CD8-positive, alpha-beta memory T cell (primary cell): ENCODE measurements at regions not wholly inside any gene's neighbourhood (a gene's known extent, or its start where the extent isn't known, plus 50 kb on each side); places are given as distances from the start of the nearest gene placed in this dataset.

Experiments
- CTCF ChIA-PET: fragments of 350-600 bp; sonication (Branson Sonifier 250); formaldehyde crosslinking; loops from one replicate; lab custom pipeline; 2021; ENCODE audit warnings: antibody characterized with exemption; lab: Charles Lee
- POLR2A ChIA-PET: fragments of 350-600 bp; sonication (Branson Sonifier 250); formaldehyde crosslinking; loops from one replicate; lab custom pipeline; 2021; ENCODE audit warnings: antibody characterized with exemption; lab: Charles Lee
- DNase-seq, 5 donors: peaks; one replicate each; pipeline versions ENCODE4 v3.0.0 to v3.0.0-alpha.2; 2020 to 2022; ENCODE audit warnings: mixed read lengths in 1 of 5
- H3K27ac ChIP-seq: one replicate; pipeline ENCODE4 v1.7.0; 2013; ENCODE audit warnings: low read depth, mild to moderate bottlenecking, low read length, moderate library complexity
- H3K27me3 ChIP-seq: 2 replicates; pipeline ENCODE4 v1.7.0; 2013; ENCODE audit warnings: low read length, mild to moderate bottlenecking; ENCODE audit not compliant: insufficient read depth, poor library complexity, severe bottlenecking
- H3K36me3 ChIP-seq: 2 replicates; pipeline ENCODE4 v1.7.0; 2013; ENCODE audit warnings: mild to moderate bottlenecking, low read length, moderate library complexity; ENCODE audit not compliant: insufficient read depth
- H3K4me1 ChIP-seq: 2 replicates; pipeline ENCODE4 v1.7.0; 2013; ENCODE audit warnings: mild to moderate bottlenecking, low read length, moderate library complexity; ENCODE audit not compliant: insufficient read depth
- H3K4me3 ChIP-seq: 2 replicates; pipeline ENCODE4 v1.7.0; 2013; ENCODE audit warnings: mild to moderate bottlenecking, low read length
- H3K9me3 ChIP-seq: 2 replicates; pipeline ENCODE4 v1.7.0; 2013; ENCODE audit warnings: mild to moderate bottlenecking, low read length
- H3K27ac Mint-ChIP-seq, 8 donors: one replicate each; pipeline ENCODE4 v1.8.0; 2020 to 2021; ENCODE audit warnings: mixed read lengths in 8 of 8, mild to moderate bottlenecking in 6 of 8, inconsistent platforms in 3 of 8, moderate library complexity in 3 of 8
- H3K27me3 Mint-ChIP-seq, 2 donors: one replicate each; pipeline ENCODE4 v1.8.0; 2020 to 2021; ENCODE audit warnings: mixed read lengths in 2 of 2, mild to moderate bottlenecking in 1 of 2, moderate library complexity in 1 of 2
- H3K36me3 Mint-ChIP-seq, 3 donors: one replicate each; pipeline ENCODE4 v1.8.0; 2020 to 2021; ENCODE audit warnings: mixed read lengths in 3 of 3, inconsistent platforms in 1 of 3, mild to moderate bottlenecking in 1 of 3
- H3K4me1 Mint-ChIP-seq, 3 donors: one replicate each; pipeline ENCODE4 v1.8.0; 2020 to 2021; ENCODE audit warnings: mixed read lengths in 3 of 3, inconsistent platforms in 1 of 3, mild to moderate bottlenecking in 1 of 3
- H3K4me3 Mint-ChIP-seq, 7 donors: one replicate each; pipeline ENCODE4 v1.8.0; 2020 to 2021; ENCODE audit warnings: mixed read lengths in 7 of 7, mild to moderate bottlenecking in 6 of 7, moderate library complexity in 4 of 7, inconsistent platforms in 2 of 7
- H3K9me3 Mint-ChIP-seq, 5 donors: one replicate each; pipeline ENCODE4 v1.8.0; 2020 to 2022; ENCODE audit warnings: mixed read lengths in 5 of 5, mild to moderate bottlenecking in 3 of 5, moderate library complexity in 2 of 5, inconsistent platforms in 1 of 5

- Mint-ChIP-seq H3K27me3 (no peaks in the 10 kb centered on the region), H3K27ac (no peak overlapping the region), H3K4me3 (no peak overlapping the region), H3K36me3 (no peaks in the 10 kb centered on the region), H3K4me1 (no peaks in the 10 kb centered on the region), H3K9me3 (peaks cover 3 to 26% (median 11%) of the 10 kb centered on the region in 5 donors)
- POLR2A ChIA-PET: no interaction called here
- no peaks in the 10 kb centered on the region for H3K9me3 ChIP-seq
- no peaks in the 10 kb centered on the region for H3K27me3 ChIP-seq
- H3K27ac ChIP-seq: no peak overlapping the region
- CTCF ChIA-PET: no interaction called here
- H3K36me3 ChIP-seq: no peaks in the 10 kb centered on the region
- DNase-seq: no peak
- no peak overlapping the region for H3K4me3 ChIP-seq
- no peaks in the 10 kb centered on the region for H3K4me1 ChIP-seq
These were observed 287.5 kb downstream of the LRRIQ3 start for GRCh38 chr1:73910466-73910865.

GRCh38 chr1:73910062-73910461 lies 287.9 kb downstream of the LRRIQ3 start:
- ChIA-PET POLR2A (no interaction called here), CTCF (no interaction called here)
- H3K4me3 Mint-ChIP-seq: no peak overlapping the region

GRCh38 chr1:73909043-73909562 lies 288.9 kb downstream of the LRRIQ3 start:
- no peak overlapping the region for H3K4me3 Mint-ChIP-seq

More at GRCh38 chr1:73910062-73910461, 287.9 kb downstream of the LRRIQ3 start:
- Histone ChIP-seq H3K4me1 (no peaks in the 10 kb centered on the region), H3K36me3 (no peaks in the 10 kb centered on the region), H3K27ac (no peak overlapping the region), H3K27me3 (no peaks in the 10 kb centered on the region), H3K9me3 (no peaks in the 10 kb centered on the region), H3K4me3 (no peak overlapping the region)
- Mint-ChIP-seq H3K4me1 (no peaks in the 10 kb centered on the region), H3K27me3 (no peaks in the 10 kb centered on the region), H3K27ac (no peak overlapping the region), H3K36me3 (no peaks in the 10 kb centered on the region), H3K9me3 (peaks cover 3 to 26% (median 11%) of the 10 kb centered on the region in 5 donors)
- DNase-seq: no peak

GRCh38 chr1:73907051-73907450 lies 290.9 kb downstream of the LRRIQ3 start:
- H3K27ac ChIP-seq: no peak overlapping the region
- Mint-ChIP-seq H3K4me3 (no peak overlapping the region), H3K9me3 (peaks cover 1 to 15% (median 2%) of the 10 kb centered on the region in 5 donors), H3K27me3 (no peaks in the 10 kb centered on the region), H3K4me1 (no peaks in the 10 kb centered on the region), H3K36me3 (no peaks in the 10 kb centered on the region), H3K27ac (no peak overlapping the region)
- no peaks in the 10 kb centered on the region for H3K36me3 ChIP-seq
- H3K27me3 ChIP-seq: no peaks in the 10 kb centered on the region
- ChIA-PET POLR2A (no interaction called here), CTCF (no interaction called here)
- DNase-seq: no peak
- no peaks in the 10 kb centered on the region for H3K9me3 ChIP-seq
- no peak overlapping the region for H3K4me3 ChIP-seq
- no peaks in the 10 kb centered on the region for H3K4me1 ChIP-seq

More at GRCh38 chr1:73909043-73909562, 288.9 kb downstream of the LRRIQ3 start:
- DNase-seq: no peak
- Histone ChIP-seq H3K36me3 (no peaks in the 10 kb centered on the region), H3K27ac (no peak overlapping the region), H3K4me3 (no peak overlapping the region), H3K9me3 (no peaks in the 10 kb centered on the region), H3K4me1 (no peaks in the 10 kb centered on the region), H3K27me3 (no peaks in the 10 kb centered on the region)
- no peak overlapping the region for H3K27ac Mint-ChIP-seq
- no peaks in the 10 kb centered on the region for H3K36me3 Mint-ChIP-seq
- no peaks in the 10 kb centered on the region for H3K27me3 Mint-ChIP-seq
- POLR2A ChIA-PET: no interaction called here
- CTCF ChIA-PET: no interaction called here
- peaks cover 3 to 26% (median 11%) of the 10 kb centered on the region in 5 donors for H3K9me3 Mint-ChIP-seq
- H3K4me1 Mint-ChIP-seq: no peaks in the 10 kb centered on the region

GRCh38 chr1:73903092-73903491 lies 294.9 kb downstream of the LRRIQ3 start:
- H3K4me1 ChIP-seq: no peaks in the 10 kb centered on the region
- H3K27ac ChIP-seq: no peak overlapping the region
- ChIA-PET POLR2A (no interaction called here), CTCF (no interaction called here)
- no peak overlapping the region for H3K4me3 ChIP-seq
- no peaks in the 10 kb centered on the region for H3K36me3 ChIP-seq
- no peaks in the 10 kb centered on the region for H3K27me3 ChIP-seq
- no peak overlapping the region for H3K4me3 Mint-ChIP-seq
- no peak overlapping the region for H3K27ac Mint-ChIP-seq
- no peak for DNase-seq
- peaks cover 0 to 5% (median 0%) of the 10 kb centered on the region in 5 donors for H3K9me3 Mint-ChIP-seq
- H3K27me3 Mint-ChIP-seq: no peaks in the 10 kb centered on the region
- H3K4me1 Mint-ChIP-seq: no peaks in the 10 kb centered on the region
- H3K36me3 Mint-ChIP-seq: no peaks in the 10 kb centered on the region
- no peaks in the 10 kb centered on the region for H3K9me3 ChIP-seq

GRCh38 chr1:73901738-73902137 lies 296.2 kb downstream of the LRRIQ3 start:
- Histone ChIP-seq H3K27me3 (no peaks in the 10 kb centered on the region), H3K9me3 (no peaks in the 10 kb centered on the region), H3K27ac (no peak overlapping the region), H3K4me3 (no peak overlapping the region), H3K36me3 (no peaks in the 10 kb centered on the region), H3K4me1 (no peaks in the 10 kb centered on the region)
- ChIA-PET POLR2A (no interaction called here), CTCF (no interaction called here)
- Mint-ChIP-seq H3K4me3 (no peak overlapping the region), H3K4me1 (no peaks in the 10 kb centered on the region), H3K27me3 (no peaks in the 10 kb centered on the region), H3K27ac (no peak overlapping the region), H3K36me3 (no peaks in the 10 kb centered on the region), H3K9me3 (peaks cover 0 to 2% (median 0%) of the 10 kb centered on the region in 5 donors)
- DNase-seq: no peak

GRCh38 chr1:73899311-73899710 lies 298.7 kb downstream of the LRRIQ3 start:
- no peaks in the 10 kb centered on the region for H3K36me3 Mint-ChIP-seq
- no peaks in the 10 kb centered on the region for H3K27me3 Mint-ChIP-seq
- H3K9me3 ChIP-seq: no peaks in the 10 kb centered on the region
- no peak overlapping the region for H3K4me3 Mint-ChIP-seq
- H3K27ac ChIP-seq: no peak overlapping the region
- H3K9me3 Mint-ChIP-seq: no peaks in the 10 kb centered on the region
- no peaks in the 10 kb centered on the region for H3K4me1 Mint-ChIP-seq
- no peak overlapping the region for H3K27ac Mint-ChIP-seq
- no peaks in the 10 kb centered on the region for H3K36me3 ChIP-seq
- ChIA-PET POLR2A (no interaction called here), CTCF (no interaction called here)
- no peak overlapping the region for H3K4me3 ChIP-seq
- no peaks in the 10 kb centered on the region for H3K27me3 ChIP-seq
- DNase-seq: no peak
- no peaks in the 10 kb centered on the region for H3K4me1 ChIP-seq

- Histone ChIP-seq H3K27me3 (no peaks in the 10 kb centered on the region), H3K9me3 (no peaks in the 10 kb centered on the region), H3K36me3 (no peaks in the 10 kb centered on the region), H3K27ac (no peak overlapping the region), H3K4me1 (no peaks in the 10 kb centered on the region), H3K4me3 (no peak overlapping the region)
- H3K4me1 Mint-ChIP-seq: no peaks in the 10 kb centered on the region
- ChIA-PET CTCF (no interaction called here), POLR2A (no interaction called here)
- H3K27ac Mint-ChIP-seq: no peak overlapping the region
- no peaks in the 10 kb centered on the region for H3K27me3 Mint-ChIP-seq
- no peaks in the 10 kb centered on the region for H3K9me3 Mint-ChIP-seq
- H3K36me3 Mint-ChIP-seq: no peaks in the 10 kb centered on the region
- DNase-seq: no peak
- H3K4me3 Mint-ChIP-seq: no peak overlapping the region
These were observed 299.4 kb downstream of the LRRIQ3 start for GRCh38 chr1:73898540-73898939.
